Fibroblast of mammary gland (primary cell): ENCODE measurements at regions not wholly inside any gene's neighbourhood (a gene's known extent, or its start where the extent isn't known, plus 50 kb on each side); places are given as distances from the start of the nearest gene placed in this dataset.
"Not testable (repeated sequence)": the region's sequence is repeated elsewhere in the genome, so short reads cannot be mapped to it uniquely, and the experiment has no call there.

Source experiments
- DNase-seq: peaks from one replicate; pipeline ENCODE4 v3.0.0-alpha.2; 2010; ENCODE audit warnings: low read depth
- H3K4me3 ChIP-seq: 2 replicates; pipeline ENCODE4 v1.5.1; 2011; ENCODE audit warnings: low read depth, mild to moderate bottlenecking, low read length, moderate library complexity; ENCODE audit not compliant: control insufficient read depth
- TF ChIP-seq, protein P1 (sequence below): conservative IDR thresholded peaks from 2 replicates; pipeline ENCODE4 v1.5.1; 2011; ENCODE audit warnings: low read depth, low read length, inconsistent platforms; ENCODE audit not compliant: control insufficient read depth, insufficient read depth

DNA sequence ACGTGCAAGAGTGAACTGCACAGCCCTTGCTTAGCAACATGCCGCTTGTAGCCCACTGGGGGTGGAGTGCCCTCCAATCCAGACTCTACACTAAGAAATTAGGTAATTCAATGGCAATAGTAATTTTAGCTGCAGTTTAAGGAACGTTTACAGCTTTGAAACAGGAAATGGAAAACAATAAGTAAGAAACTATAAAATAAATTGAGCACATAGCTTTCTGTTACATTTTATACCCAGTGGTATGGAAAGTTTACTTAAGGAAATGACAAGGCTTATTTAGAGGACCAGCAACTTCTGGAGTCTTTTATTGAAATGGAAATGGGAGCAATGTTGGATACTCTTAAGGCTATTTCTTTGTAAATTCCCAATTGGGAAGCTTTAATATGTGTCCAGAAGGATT, 373.2 kb downstream of the KCNRG start:
- TF ChIP-seq, protein P1, sequence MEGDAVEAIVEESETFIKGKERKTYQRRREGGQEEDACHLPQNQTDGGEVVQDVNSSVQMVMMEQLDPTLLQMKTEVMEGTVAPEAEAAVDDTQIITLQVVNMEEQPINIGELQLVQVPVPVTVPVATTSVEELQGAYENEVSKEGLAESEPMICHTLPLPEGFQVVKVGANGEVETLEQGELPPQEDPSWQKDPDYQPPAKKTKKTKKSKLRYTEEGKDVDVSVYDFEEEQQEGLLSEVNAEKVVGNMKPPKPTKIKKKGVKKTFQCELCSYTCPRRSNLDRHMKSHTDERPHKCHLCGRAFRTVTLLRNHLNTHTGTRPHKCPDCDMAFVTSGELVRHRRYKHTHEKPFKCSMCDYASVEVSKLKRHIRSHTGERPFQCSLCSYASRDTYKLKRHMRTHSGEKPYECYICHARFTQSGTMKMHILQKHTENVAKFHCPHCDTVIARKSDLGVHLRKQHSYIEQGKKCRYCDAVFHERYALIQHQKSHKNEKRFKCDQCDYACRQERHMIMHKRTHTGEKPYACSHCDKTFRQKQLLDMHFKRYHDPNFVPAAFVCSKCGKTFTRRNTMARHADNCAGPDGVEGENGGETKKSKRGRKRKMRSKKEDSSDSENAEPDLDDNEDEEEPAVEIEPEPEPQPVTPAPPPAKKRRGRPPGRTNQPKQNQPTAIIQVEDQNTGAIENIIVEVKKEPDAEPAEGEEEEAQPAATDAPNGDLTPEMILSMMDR: no peak
- DNase-seq: no peak

DNA sequence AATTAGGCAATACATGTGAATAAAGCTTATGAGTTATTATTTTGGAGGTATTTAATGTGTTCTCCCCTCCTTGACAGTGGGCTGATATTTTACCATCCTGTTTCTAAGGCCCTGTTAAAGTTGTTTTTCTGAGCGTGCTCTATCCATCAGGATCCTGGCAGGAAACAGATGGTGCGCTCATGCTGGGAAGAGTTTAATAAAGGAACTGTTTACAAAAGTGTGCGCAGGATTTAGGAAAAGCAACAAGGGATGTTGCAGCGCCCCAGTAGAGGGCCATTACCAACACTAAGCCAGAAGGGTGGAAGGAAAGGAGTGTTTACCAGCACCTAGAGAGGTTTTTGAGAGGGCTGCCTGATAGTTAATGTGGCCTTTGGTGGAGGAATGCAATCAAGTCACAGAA, 374.5 kb downstream of the KCNRG start:
- DNase-seq: no peak
- TF ChIP-seq, protein P1: no peak

More for the DNA sequence above, 373.2 kb downstream of the KCNRG start:
- H3K4me3 ChIP-seq: no peak overlapping the region

DNA sequence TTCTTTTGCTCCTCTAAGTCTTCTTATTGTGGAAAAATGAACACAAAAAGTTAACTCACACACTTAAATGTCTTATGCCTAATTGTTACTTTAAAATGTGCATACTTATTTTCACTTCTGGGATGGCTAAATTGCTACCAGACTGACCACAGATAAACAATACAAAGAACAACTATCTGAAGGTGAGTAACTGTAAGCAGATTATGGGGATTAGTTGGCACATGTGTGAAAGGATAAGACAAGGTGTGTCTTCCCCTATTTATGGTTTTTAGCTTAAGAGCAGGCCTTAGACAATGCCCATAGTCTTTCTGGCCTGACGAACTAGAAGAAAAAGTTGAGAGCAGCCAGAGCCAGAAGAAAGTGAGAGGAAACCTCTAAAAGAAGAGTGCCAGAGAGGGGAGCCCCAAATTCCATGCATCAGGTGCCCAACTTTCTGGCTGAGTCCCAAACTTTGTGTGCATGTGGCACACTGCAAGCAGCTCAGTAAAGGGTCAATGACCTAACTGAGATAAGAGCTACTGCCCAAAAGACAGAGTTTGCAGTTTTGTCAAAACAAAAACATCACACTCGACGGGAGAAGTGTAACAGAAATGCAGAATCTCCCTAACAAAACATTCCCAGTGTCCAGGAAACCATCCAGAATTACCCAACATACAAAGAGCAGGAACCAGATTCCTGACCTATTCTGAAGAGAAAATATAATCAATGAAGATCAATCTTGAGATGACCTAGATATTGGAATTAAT, 375.4 kb downstream of the KCNRG start:
- no peak for DNase-seq
- TF ChIP-seq, protein P1: no peak
- H3K4me3 ChIP-seq: no peak overlapping the region

More for the DNA sequence above, 374.5 kb downstream of the KCNRG start:
- H3K4me3 ChIP-seq: no peak overlapping the region

DNA sequence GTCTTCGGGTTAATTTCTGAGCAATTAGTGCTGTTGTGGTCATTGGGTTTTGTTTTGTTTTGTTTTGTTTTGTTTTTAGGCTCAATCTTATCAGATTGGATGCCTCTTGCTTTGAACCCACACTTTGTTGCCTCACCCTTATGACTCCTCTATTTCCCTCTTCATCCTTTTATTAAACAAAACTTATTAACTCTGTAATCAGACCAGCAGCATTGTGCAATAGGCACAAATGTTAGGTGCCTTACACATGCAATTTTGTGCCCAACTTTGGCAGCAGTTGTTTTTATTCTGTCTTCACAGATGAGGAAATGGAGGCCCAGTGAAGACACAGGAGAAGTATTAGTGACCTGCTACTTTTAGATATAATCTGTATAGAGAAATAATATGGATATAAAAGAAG, 377.7 kb downstream of the KCNRG start:
- H3K4me3 ChIP-seq: no peak overlapping the region
- TF ChIP-seq, protein P1: no peak
- DNase-seq: no peak

DNA sequence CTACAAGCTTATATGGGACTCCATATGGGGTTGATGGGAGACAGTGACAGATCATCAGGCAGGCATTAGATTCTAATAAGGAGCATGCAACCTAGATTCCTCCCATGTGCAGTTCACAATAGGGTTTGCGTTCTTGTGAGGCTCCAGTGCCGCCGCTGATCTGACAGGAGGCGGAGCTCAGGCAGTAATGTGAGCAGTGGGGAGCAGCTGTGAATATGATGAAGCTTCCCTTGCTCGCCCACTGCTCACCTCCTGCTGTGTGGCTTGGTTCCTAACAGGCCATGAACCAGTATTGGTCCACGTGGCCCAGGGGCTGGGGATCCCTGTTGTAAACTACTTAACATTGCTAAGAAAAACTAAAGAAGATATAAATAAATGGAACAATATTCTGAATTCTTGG, 378.4 kb downstream of the KCNRG start:
- TF ChIP-seq, protein P1: no peak
- no peak overlapping the region for H3K4me3 ChIP-seq
- peak; percentile 32 for DNase-seq

DNA sequence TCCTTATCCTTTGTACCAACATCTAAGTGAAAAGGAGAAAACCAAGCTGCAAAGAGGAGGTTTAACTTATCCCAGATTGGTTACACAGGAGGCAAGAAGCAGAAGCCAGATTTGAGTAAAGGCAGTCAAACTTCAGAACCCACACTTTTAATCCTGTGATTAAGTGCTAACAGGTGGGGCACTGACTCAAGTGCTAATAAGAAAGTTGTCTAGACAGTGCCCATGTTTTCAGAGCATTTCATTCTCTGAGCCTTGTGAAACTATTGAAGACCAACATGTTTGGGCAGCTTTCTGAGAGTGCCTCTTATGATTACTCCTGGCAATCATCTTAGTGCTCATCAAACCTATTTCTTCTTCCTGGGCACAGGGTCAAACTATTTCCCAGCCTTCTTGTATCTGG, 380.8 kb downstream of the KCNRG start:
- no peak for DNase-seq
- TF ChIP-seq, protein P1: no peak
- H3K4me3 ChIP-seq: no peak overlapping the region

DNA sequence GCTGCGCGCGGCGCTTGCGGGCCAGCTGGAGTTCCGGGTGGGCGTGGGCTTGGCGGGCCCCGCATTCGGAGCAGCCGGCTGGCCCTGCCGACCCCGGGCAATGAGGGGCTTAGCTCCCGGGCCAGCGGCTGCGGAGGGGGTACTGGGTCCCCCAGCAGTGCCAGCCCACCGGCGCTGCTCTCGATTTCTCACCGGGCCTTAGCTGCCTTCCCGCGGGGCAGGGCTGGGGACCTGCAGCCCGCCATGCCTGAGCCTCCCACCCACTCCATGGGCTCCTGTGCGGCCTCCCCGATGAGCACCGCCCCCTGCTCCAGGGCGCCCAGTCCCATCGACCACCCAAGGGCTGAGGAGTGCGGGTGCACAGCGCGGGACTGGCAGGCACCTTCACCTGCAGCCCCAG, 381.4 kb downstream of the KCNRG start:
- H3K4me3 ChIP-seq, DNase-seq: not testable (repeated sequence)
